Mesenchymal stem cell (in vitro differentiated cells and primary cell): ENCODE measurements at regions not wholly inside any gene's neighbourhood (a gene's known extent, or its start where the extent isn't known, plus 50 kb on each side); places are given as distances from the start of the nearest gene placed in this dataset.

ENCODE experiments used
- DNase-seq: peaks from one replicate; pipeline ENCODE4 v3.0.0-alpha.2; 2013
- H2AFZ ChIP-seq: one replicate; pipeline ENCODE4 v1.6.1; 2013; ENCODE audit warnings: low read depth, mild to moderate bottlenecking, control low read depth, inconsistent platforms, low read length, moderate library complexity
- H2AK5ac ChIP-seq: 2 replicates; pipeline ENCODE4 v1.6.1; 2013; ENCODE audit warnings: low read length, moderate library complexity, mild to moderate bottlenecking, inconsistent platforms; ENCODE audit not compliant: severe bottlenecking
- H2BK120ac ChIP-seq: one replicate; pipeline ENCODE4 v1.6.1; 2013; ENCODE audit warnings: low read depth, mild to moderate bottlenecking, inconsistent platforms, low read length, moderate library complexity
- H2BK12ac ChIP-seq, 2 experiments: one replicate each; pipeline ENCODE4 v1.6.1; 2013; ENCODE audit warnings: inconsistent platforms in 2 of 2, low read length in 2 of 2, mild to moderate bottlenecking in 2 of 2, moderate library complexity in 2 of 2, control low read depth in 1 of 2
- H2BK15ac ChIP-seq: one replicate; pipeline ENCODE4 v1.6.1; 2013; ENCODE audit warnings: mild to moderate bottlenecking, low read depth, inconsistent platforms; ENCODE audit not compliant: poor library complexity, severe bottlenecking
- H2BK5ac ChIP-seq: 2 replicates; pipeline ENCODE4 v1.6.1; 2013; ENCODE audit warnings: low read depth, mild to moderate bottlenecking, low read length, control low read depth, inconsistent platforms; ENCODE audit not compliant: poor library complexity, severe bottlenecking
- H3K14ac ChIP-seq, 2 experiments: one replicate each; pipeline ENCODE4 v1.6.1; 2013; ENCODE audit warnings: inconsistent platforms in 2 of 2, low read length in 2 of 2, control low read depth in 1 of 2, mild to moderate bottlenecking in 1 of 2, moderate library complexity in 1 of 2
- H3K18ac ChIP-seq, 2 experiments: one replicate each; pipeline ENCODE4 v1.6.1; 2013; ENCODE audit warnings: inconsistent platforms in 2 of 2, low read length in 2 of 2, control low read depth in 1 of 2, low read depth in 1 of 2, mild to moderate bottlenecking in 1 of 2
- H3K23ac ChIP-seq, 2 experiments: one replicate each; pipeline ENCODE4 v1.6.1; 2013; ENCODE audit warnings: inconsistent platforms in 2 of 2, low read length in 2 of 2, mild to moderate bottlenecking in 2 of 2, moderate library complexity in 2 of 2, control low read depth in 1 of 2
- H3K27ac ChIP-seq: 2 replicates; pipeline ENCODE4 v1.5.1; 2013; ENCODE audit warnings: mild to moderate bottlenecking, moderate library complexity, low read length, control low read depth, inconsistent platforms; ENCODE audit not compliant: poor library complexity, severe bottlenecking
- H3K27me3 ChIP-seq, 2 experiments: 2 replicates each; pipeline versions ENCODE4 v1.6.1 to v1.7.0; 2013; ENCODE audit warnings: low read length in 2 of 2, mild to moderate bottlenecking in 2 of 2, moderate library complexity in 2 of 2, control low read depth in 1 of 2, inconsistent platforms in 1 of 2; ENCODE audit not compliant: control insufficient read depth in 1 of 2, insufficient read depth in 1 of 2
- H3K36me3 ChIP-seq, 2 experiments: 2 replicates each; pipeline versions ENCODE4 v1.6.1 to v1.7.0; 2013; ENCODE audit warnings: low read length in 2 of 2, control low read depth in 1 of 2, inconsistent platforms in 1 of 2, low read depth in 1 of 2, mild to moderate bottlenecking in 1 of 2; ENCODE audit not compliant: insufficient read depth in 2 of 2, control insufficient read depth in 1 of 2
- H3K4ac ChIP-seq, 2 experiments: one replicate each; pipeline ENCODE4 v1.6.1; 2013; ENCODE audit warnings: inconsistent platforms in 2 of 2, low read length in 2 of 2, mild to moderate bottlenecking in 2 of 2, moderate library complexity in 2 of 2, control low read depth in 1 of 2, low read depth in 1 of 2
- H3K4me1 ChIP-seq: 2 replicates; pipeline ENCODE4 v1.6.1; 2013; ENCODE audit warnings: low read depth, low read length, control low read depth; ENCODE audit not compliant: control insufficient read depth, insufficient read depth
- H3K4me2 ChIP-seq: 2 replicates; pipeline ENCODE4 v1.6.1; 2013; ENCODE audit warnings: low read length, mild to moderate bottlenecking, inconsistent platforms; ENCODE audit not compliant: poor library complexity, severe bottlenecking
- H3K4me3 ChIP-seq, 2 experiments: 2 replicates each; pipeline versions ENCODE4 v1.5.1 to v1.7.0; 2013; ENCODE audit warnings: low read length in 2 of 2, mild to moderate bottlenecking in 2 of 2, control low read depth in 1 of 2, low read depth in 1 of 2; ENCODE audit not compliant: insufficient read depth in 1 of 2
- H3K79me1 ChIP-seq: replicated peaks from 2 replicates; pipeline ENCODE4 v1.6.1; 2013; ENCODE audit warnings: mild to moderate bottlenecking, control low read depth, low read length, inconsistent platforms; ENCODE audit not compliant: poor library complexity, severe bottlenecking
- H3K9ac ChIP-seq: 2 replicates; pipeline ENCODE4 v1.7.0; 2013; ENCODE audit warnings: mild to moderate bottlenecking, low read length, moderate library complexity
- H3K9me3 ChIP-seq: 2 replicates; pipeline ENCODE4 v1.7.0; 2013; ENCODE audit warnings: mild to moderate bottlenecking, low read length; ENCODE audit not compliant: control insufficient read depth
- H4K8ac ChIP-seq: one replicate; pipeline ENCODE4 v1.6.1; 2013; ENCODE audit warnings: inconsistent platforms, mild to moderate bottlenecking, low read length, moderate library complexity
- H4K91ac ChIP-seq: one replicate; pipeline ENCODE4 v1.6.1; 2013; ENCODE audit warnings: mild to moderate bottlenecking, low read length, inconsistent platforms
- WGBS: methylation state at CpG from one replicate; pipeline ENCODE4 v1.1.7; 2013; ENCODE audit warnings: mixed read lengths; 5-methylcytosine and 5-hydroxymethylcytosine counted together

DNA sequence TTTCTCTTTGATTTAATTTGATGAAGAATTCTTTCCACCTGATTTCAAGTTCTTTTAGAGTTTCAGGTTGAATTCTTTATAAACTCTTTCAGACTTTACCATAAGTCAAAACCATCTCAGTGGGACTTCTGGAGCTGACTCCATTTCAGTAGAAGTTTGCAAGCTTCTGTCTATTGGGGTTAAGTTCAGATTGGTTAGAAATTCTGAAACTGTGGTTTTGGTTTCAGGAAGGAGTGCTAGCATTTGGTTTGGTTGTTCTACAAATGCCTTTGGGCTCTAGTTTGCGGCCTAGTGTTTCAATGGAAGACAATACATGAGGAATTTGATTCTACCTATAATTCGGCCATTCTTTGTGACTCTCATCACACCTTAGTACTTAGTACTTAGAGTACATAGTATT, 176.8 kb upstream of the RHOBTB1 start:
- no peak for DNase-seq
- Histone ChIP-seq H3K4me2 (no peak overlapping the region), H4K8ac (no peak overlapping the region), H3K4me3 (no peak overlapping the region), H2BK12ac (no peak overlapping the region), H2BK5ac (no peak overlapping the region), H2AK5ac (no peak overlapping the region), H3K79me1 (no peaks in the 10 kb centered on the region), H3K4me1 (no peaks in the 10 kb centered on the region), H3K18ac (no peak overlapping the region), H3K27me3 (peaks cover 0 to 3% of the 10 kb centered on the region in 2 experiments), H3K36me3 (no peaks in the 10 kb centered on the region), H3K27ac (no peak overlapping the region), H4K91ac (no peak overlapping the region), H2AFZ (no peak overlapping the region), H3K9me3 (no peaks in the 10 kb centered on the region), H3K9ac (no peak overlapping the region), H3K23ac (no peak overlapping the region), H2BK120ac (no peak overlapping the region), H3K14ac (no peak overlapping the region), H3K4ac (no peak overlapping the region), H2BK15ac (no peak overlapping the region)
- no CpG with 5 or more reads among the region's 2 CpGs for whole genome bisulfite sequencing

DNA sequence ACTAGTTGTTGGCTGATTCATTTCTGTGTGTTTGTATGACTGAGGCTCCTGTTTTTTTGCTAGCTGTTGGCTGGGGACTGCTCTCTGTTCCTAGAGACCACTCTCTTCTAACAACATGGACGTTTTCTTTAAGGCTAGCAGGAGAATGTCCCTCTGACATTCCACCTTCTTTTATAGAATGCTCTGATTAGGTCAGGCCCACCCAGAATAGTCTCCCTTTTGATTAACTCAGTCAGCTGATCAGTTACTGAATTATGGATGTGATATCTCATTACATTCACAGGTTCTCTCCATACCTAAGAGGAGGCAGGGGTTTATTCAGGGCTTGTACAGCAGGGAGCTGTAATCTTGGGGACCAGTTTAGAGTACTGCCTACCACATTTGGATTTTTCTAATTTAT, 175.6 kb upstream of the RHOBTB1 start:
- no peak overlapping the region for H3K23ac ChIP-seq
- H3K36me3 ChIP-seq, result no peaks in the 10 kb centered on the region
- no peak overlapping the region for H2AFZ ChIP-seq
- no peak overlapping the region for H3K4me2 ChIP-seq
- no peak overlapping the region for H3K27ac ChIP-seq
- H3K4me3 ChIP-seq, result no peak overlapping the region
- H2BK120ac ChIP-seq, result no peak overlapping the region
- H3K14ac ChIP-seq, result no peak overlapping the region
- H2BK12ac ChIP-seq, result no peak overlapping the region
- H2BK15ac ChIP-seq, result no peak overlapping the region
- H2AK5ac ChIP-seq, result no peak overlapping the region
- peaks cover 0 to 3% of the 10 kb centered on the region in 2 experiments for H3K27me3 ChIP-seq
- no peak for DNase-seq
- no peak overlapping the region for H3K18ac ChIP-seq
- H3K4me1 ChIP-seq, result no peaks in the 10 kb centered on the region
- no peak overlapping the region for H4K91ac ChIP-seq
- H3K4ac ChIP-seq, result no peak overlapping the region
- H3K79me1 ChIP-seq, result no peaks in the 10 kb centered on the region
- H3K9ac ChIP-seq, result no peak overlapping the region
- H3K9me3 ChIP-seq, result no peaks in the 10 kb centered on the region
- WGBS, result 63% methylated on average over 1 of the region's 1 CpG
- H4K8ac ChIP-seq, result no peak overlapping the region
- no peak overlapping the region for H2BK5ac ChIP-seq

DNA sequence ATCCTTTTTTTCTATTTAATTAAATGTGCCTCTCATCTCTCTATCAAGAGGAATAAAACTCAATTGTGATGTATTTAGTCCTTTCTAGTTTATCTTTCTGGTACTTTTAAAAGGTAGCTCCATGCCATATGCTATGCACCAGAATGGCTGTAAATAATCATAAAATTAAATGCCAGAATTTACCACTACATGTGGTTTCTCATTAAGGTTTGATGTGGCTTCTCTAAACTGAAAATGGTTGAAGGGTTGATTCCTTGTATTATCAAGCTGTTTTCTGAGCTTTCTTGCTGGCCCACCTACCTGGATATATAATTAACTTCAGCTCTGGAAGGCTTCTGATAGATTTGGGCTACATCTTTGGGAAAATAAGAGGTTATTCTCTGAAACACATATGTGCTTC, 171.9 kb upstream of the RHOBTB1 start:
- Histone ChIP-seq H3K27ac (no peak overlapping the region), H3K4me1 (no peaks in the 10 kb centered on the region)

DNA sequence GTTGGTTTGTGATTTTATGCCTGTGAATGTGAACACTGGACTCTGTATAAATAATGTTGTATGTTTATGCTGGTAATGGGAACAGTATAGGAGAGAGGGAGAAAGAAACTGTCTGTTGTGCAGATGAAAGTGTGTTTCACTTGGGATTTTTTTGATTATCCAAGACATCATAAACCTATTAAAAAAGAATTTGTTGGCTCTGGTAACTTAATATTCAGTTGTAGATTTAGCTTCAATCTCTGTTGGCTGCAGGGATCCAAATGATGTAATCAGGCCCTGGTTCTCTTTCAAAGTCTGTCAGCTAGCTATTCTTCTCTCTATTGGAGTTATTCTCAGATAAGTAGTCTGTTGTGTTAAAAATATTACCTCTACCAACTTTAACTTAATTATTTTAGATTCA, 168.8 kb upstream of the RHOBTB1 start:
- DNase-seq, result no peak
- Histone ChIP-seq H3K4me1 (no peaks in the 10 kb centered on the region), H4K91ac (no peak overlapping the region), H3K36me3 (no peaks in the 10 kb centered on the region), H3K4me3 (no peak overlapping the region), H2AFZ (no peak overlapping the region), H2BK12ac (no peak overlapping the region), H2BK5ac (no peak overlapping the region), H2BK15ac (no peak overlapping the region), H3K9ac (no peak overlapping the region), H3K9me3 (no peaks in the 10 kb centered on the region), H3K23ac (no peak overlapping the region), H3K14ac (no peak overlapping the region), H2AK5ac (no peak overlapping the region), H3K27me3 (peaks cover 0 to 3% of the 10 kb centered on the region in 2 experiments), H3K4me2 (no peak overlapping the region), H3K18ac (no peak overlapping the region), H3K79me1 (no peaks in the 10 kb centered on the region), H3K4ac (no peak overlapping the region), H3K27ac (no peak overlapping the region), H4K8ac (no peak overlapping the region), H2BK120ac (no peak overlapping the region)

More for the DNA sequence above, 171.9 kb upstream of the RHOBTB1 start:
- H2AK5ac ChIP-seq, result no peak overlapping the region
- no peak overlapping the region for H2BK12ac ChIP-seq
- H3K14ac ChIP-seq, result no peak overlapping the region
- no peak overlapping the region for H2BK5ac ChIP-seq
- no peak overlapping the region for H2BK120ac ChIP-seq
- peaks cover 0 to 3% of the 10 kb centered on the region in 2 experiments for H3K27me3 ChIP-seq
- no peak overlapping the region for H3K23ac ChIP-seq
- no peaks in the 10 kb centered on the region for H3K36me3 ChIP-seq
- H3K79me1 ChIP-seq, result no peaks in the 10 kb centered on the region
- no peak overlapping the region for H3K4me2 ChIP-seq
- no peak overlapping the region for H3K4me3 ChIP-seq
- H4K8ac ChIP-seq, result no peak overlapping the region
- H3K9ac ChIP-seq, result no peak overlapping the region
- H3K4ac ChIP-seq, result no peak overlapping the region
- H2AFZ ChIP-seq, result no peak overlapping the region
- DNase-seq, result no peak
- no peak overlapping the region for H3K18ac ChIP-seq
- no peak overlapping the region for H2BK15ac ChIP-seq
- no peaks in the 10 kb centered on the region for H3K9me3 ChIP-seq
- no peak overlapping the region for H4K91ac ChIP-seq
